ENCODE measurements at regions not wholly inside any gene's neighbourhood (a gene's known extent, or its start where the extent isn't known, plus 50 kb on each side); places are given as distances from the start of the nearest gene placed in this dataset.
"Not testable (repeated sequence)": the region's sequence is repeated elsewhere in the genome, so short reads cannot be mapped to it uniquely, and the experiment has no call there.

- no peak for DNase-seq (ENCODE audit: low read depth in 2 of 2)
These were observed 216.9 kb upstream of the SMLR1 start for GRCh38 chr6:130610303-130610702.

GRCh38 chr6:130611366-130611765 lies 215.8 kb upstream of the SMLR1 start:
- no peak for DNase-seq (ENCODE audit: low read depth in 2 of 2)

GRCh38 chr6:130613176-130613575 lies 214.0 kb upstream of the SMLR1 start:
- no peak for DNase-seq (ENCODE audit: low read depth in 2 of 2)

- DNase-seq (ENCODE audit: low read depth in 2 of 2), result no peak
These were observed 211.4 kb upstream of the SMLR1 start for GRCh38 chr6:130615816-130616215.

GRCh38 chr6:130617658-130618057 lies 209.5 kb upstream of the SMLR1 start:
- no peak for DNase-seq (ENCODE audit: low read depth in 2 of 2)

- DNase-seq (ENCODE audit: low read depth in 2 of 2), result not testable (repeated sequence)
These were observed 208.4 kb upstream of the SMLR1 start for GRCh38 chr6:130618806-130619205.

- DNase-seq (ENCODE audit: low read depth in 2 of 2), result no peak
These were observed 206.8 kb upstream of the SMLR1 start for GRCh38 chr6:130620338-130620781.

- DNase-seq (ENCODE audit: low read depth in 2 of 2), result no peak
These were observed 205.1 kb upstream of the SMLR1 start for GRCh38 chr6:130622142-130622541.

- DNase-seq (ENCODE audit: low read depth in 2 of 2), result no peak
These were observed 203.2 kb upstream of the SMLR1 start for GRCh38 chr6:130624046-130624445.

- DNase-seq (ENCODE audit: low read depth in 2 of 2), result no peak
These were observed 201.2 kb upstream of the SMLR1 start for GRCh38 chr6:130625825-130626527.

GRCh38 chr6:130628862-130629261 lies 198.3 kb upstream of the SMLR1 start:
- DNase-seq (ENCODE audit: low read depth in 2 of 2), result no peak

GRCh38 chr6:130629640-130630039 lies 197.6 kb upstream of the SMLR1 start:
- no peak for DNase-seq (ENCODE audit: low read depth in 2 of 2)

- DNase-seq (ENCODE audit: low read depth in 2 of 2), result no peak
These were observed 194.9 kb upstream of the SMLR1 start for GRCh38 chr6:130632277-130632676.

- no peak for DNase-seq (ENCODE audit: low read depth in 2 of 2)
These were observed 194.3 kb upstream of the SMLR1 start for GRCh38 chr6:130632897-130633296.

- no peak for DNase-seq (ENCODE audit: low read depth in 2 of 2)
These were observed 183.8 kb upstream of the SMLR1 start for GRCh38 chr6:130643361-130643760.

- no peak for DNase-seq (ENCODE audit: low read depth in 2 of 2)
These were observed 183.0 kb upstream of the SMLR1 start for GRCh38 chr6:130644175-130644574.

GRCh38 chr6:130644769-130645168 lies 182.4 kb upstream of the SMLR1 start:
- DNase-seq (ENCODE audit: low read depth in 2 of 2), result not testable (repeated sequence)

- DNase-seq (ENCODE audit: low read depth in 2 of 2), result peak; percentile 13 to 20
These were observed 180.0 kb upstream of the SMLR1 start for GRCh38 chr6:130647246-130647645.

- peak in 1 of 2 experiments; percentile 12 for DNase-seq (ENCODE audit: low read depth in 2 of 2)
These were observed 171.6 kb upstream of the SMLR1 start for GRCh38 chr6:130655586-130655985.

GRCh38 chr6:130661077-130661476 lies 166.1 kb upstream of the SMLR1 start:
- no peak for DNase-seq (ENCODE audit: low read depth in 2 of 2)

- DNase-seq (ENCODE audit: low read depth in 2 of 2), result no peak
These were observed 160.4 kb upstream of the SMLR1 start for GRCh38 chr6:130666786-130667185.

- no peak for DNase-seq (ENCODE audit: low read depth in 2 of 2)
These were observed 157.1 kb upstream of the SMLR1 start for GRCh38 chr6:130670142-130670541.

GRCh38 chr6:130671119-130671518 lies 156.1 kb upstream of the SMLR1 start:
- no peak for DNase-seq (ENCODE audit: low read depth in 2 of 2)

- DNase-seq (ENCODE audit: low read depth in 2 of 2), result no peak
These were observed 155.6 kb upstream of the SMLR1 start for GRCh38 chr6:130671577-130671976.
